HG03039 (cell line): ENCODE measurements at regions not wholly inside any gene's neighbourhood (a gene's known extent, or its start where the extent isn't known, plus 50 kb on each side); places are given as distances from the start of the nearest gene placed in this dataset.

Experiments
- ATAC-seq: cut with Tn5 transposase; IDR thresholded peaks from one replicate; pipeline ENCODE4 v1.9.1; 2021; ENCODE audit warnings: mild to moderate bottlenecking, moderate library complexity; ENCODE audit not compliant: unreplicated experiment

DNA sequence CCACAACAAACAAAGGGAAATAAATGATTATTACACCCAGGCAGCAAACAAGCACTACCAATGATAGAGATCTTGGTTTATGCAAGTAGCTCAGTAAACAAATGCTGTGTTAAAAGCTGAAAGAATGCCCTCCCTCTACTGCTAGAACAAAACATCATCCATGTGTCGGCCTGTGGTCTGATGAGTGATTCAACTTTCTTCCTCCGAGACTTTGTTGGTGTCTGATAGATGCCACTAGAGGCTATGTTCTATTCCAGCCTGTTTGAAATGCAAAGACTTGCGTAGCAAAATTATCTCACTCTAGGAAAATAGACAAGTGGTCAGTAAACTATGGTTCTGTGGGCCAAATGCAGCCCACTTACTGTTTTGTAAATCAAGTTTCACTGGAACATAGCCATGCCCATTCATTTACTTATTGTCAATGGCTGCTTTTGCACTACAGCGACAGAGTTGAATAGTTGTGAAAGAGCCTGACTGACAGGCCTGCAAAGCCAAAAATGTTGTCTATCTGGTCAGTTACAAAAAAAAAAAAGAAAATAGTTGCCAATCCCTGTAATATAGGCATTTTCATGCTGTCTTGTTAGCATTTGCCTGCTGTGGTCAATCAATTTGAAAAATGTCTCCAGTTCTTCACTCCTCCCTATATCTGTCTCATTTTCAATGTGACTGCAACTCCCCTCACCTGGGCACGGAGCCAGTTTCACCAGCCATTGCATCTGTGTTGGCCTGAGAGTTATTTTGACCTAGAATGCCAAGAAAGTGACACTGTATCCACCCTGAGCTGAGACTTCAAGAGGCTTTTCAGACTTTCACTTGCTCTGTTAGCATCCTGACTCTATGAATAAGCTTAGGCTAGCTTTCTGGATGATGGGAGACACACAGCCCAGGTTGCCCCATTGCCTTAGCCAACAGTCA, 544.6 kb upstream of the BTBD3 start:
- no peak for ATAC-seq

DNA sequence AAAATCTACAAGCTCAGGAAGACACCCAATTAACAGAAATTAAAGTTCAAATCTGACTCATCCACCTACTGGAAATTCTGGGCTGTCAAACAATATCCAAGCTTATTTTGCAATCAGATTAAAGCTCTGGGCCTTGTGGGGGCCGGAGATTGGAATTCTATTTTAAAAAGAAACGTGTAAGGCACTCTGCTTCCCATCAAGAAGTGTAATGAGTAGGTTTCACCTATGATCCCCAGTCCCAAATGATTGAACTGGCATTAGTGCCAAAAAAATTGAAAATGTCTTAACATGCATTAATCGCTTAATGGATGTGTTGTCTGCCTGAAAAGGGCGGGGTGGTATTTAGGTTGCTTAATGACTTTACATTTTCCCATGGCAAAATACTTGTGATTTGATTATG, 542.4 kb upstream of the BTBD3 start:
- ATAC-seq, result no peak

DNA sequence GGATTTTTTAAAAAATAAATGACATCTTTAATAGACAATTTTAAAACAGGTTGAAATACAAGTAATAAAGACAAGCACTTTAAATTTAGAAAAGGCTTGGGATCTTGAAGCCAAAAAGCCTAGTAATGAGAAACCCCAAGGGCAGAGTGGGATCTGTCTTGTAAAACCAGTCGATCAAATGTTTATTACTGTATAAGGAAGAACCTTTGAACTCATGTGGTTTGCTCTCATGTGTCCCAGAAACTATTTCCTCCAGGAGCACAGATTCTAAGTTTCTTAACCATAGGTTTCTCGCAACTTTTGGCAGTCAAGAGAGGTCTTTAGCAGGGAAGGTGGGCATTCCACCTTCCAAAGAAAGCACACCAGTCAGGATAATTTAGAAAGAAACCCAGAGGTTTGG, 541.7 kb upstream of the BTBD3 start:
- ATAC-seq, result no peak

DNA sequence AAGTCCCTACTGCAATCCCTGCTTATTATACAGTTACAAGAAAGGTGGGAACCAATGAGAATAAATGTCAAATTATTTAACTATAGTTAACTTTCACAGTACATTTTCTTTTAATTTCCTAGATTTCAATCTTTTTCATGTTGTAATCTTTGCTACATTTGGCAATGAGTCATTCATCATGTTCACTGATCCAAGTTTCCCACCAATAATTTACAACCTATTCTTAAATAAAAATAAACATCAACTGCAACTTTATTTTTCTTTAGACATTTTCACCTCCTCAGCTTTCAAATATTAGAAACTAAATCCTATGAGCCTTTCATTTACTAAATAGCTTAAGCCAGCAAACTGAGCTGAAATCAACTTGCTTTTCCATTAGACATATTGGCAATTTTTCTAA, 541.3 kb upstream of the BTBD3 start:
- no peak for ATAC-seq

DNA sequence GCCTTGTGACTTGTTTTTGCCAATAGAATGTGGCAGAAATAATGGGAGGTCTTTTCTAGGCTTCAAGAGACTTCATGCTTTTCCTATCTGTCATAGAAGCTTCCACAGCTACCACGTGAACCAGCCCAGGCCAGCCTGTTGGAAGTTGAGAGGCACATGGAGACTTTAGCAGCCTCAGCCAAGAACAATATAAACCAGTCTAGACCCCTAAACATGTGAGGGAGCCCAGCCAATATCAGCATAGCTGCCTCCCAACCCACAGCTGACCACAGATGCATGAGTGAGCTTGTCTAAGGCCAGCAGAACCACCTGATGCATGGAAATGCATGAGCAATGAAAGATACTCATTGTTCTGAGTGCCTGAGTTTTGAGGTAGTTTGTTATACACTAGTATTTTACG, 540.7 kb upstream of the BTBD3 start:
- ATAC-seq, result no peak

DNA sequence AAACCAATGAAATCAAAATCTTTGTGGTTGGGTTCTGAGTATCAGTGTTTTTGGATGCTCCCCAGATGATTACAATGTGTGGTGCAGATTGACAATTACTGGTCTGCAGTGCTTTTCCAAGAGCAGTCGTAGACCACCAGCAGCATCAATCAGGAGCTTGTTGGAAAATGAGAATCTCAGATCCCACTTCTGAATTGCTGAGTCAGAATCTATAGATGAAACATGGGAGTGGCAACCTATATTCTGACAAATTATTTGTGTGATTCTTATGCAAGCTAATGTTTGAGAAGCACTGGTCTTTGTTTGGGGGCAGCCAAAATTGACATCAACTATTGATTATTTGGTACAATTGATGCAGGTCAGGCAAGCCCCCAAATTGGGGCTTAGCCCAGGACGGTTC, 539.9 kb upstream of the BTBD3 start:
- ATAC-seq, result no peak

DNA sequence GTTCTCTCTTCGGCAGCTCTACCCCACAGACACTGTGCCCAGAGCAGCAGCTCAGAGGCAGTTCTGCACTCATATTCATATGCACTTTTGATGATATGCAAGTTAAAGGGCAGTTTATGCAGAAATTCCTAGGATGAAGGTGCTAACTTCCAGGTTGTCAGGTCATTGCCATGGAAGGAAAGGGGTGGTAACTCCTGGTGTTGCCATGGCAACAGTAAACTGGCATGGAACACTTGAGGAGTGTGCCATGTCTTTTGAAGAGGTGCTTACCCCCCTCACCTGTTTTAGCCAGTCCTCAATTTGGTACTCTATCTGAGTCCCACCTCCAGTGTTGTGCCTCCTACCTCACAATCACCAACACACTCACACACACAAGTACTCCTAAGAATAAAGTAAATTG, 539.4 kb upstream of the BTBD3 start:
- ATAC-seq, result no peak

DNA sequence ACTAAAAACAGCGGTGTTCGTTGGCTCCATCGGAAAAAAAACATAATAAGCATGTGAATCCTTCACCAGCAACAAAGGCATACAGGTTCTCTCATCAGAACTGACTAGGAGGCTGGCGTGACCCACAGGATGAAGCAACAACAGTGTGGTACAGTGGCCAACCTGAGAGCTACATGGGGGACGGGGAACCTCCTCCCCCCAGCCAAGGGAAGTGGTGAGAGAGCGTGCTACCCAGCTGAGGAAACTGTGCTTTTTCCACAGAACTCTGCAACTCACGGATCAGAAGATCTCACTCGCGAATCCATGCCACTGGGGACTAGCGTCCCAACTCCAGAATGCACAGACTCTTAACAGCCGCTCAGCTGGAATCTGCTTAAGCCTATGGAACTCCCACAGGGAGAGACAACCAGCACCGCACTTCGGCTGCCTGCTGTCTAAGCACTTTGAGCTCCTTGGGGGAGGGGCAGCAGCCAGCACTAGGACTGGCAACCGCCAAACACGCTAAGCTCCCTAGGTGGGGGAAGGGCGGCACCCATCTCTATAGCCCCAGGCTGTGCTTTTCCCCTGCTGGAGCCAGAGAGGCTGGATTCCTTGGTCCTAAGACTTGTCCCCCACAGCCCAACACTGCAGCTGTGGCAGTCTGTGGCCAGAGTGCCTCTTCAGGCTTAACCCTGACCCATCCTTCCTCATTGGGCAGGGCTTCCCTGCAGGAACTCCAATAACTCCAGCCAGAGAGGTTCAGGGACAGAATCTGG, 538.3 kb upstream of the BTBD3 start:
- ATAC-seq, result no peak

DNA sequence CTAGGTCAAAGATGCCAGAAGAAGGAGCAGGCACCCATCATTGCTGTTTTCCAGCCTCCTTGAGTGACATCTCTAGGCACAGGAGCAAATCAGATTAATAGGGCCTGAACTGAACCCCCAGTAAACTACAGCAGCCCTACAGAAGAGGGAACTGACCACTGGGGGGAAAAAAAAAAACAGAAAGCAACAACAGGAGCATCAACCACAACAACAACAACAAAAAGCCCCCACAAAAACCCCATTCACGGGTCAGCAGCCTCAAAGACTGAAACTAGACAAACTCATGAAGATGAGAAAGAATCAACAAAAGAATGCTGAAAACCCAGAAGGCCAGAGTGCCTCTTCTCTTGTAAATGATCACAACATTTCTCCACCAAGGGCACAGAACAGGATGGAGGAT, 537.4 kb upstream of the BTBD3 start:
- no peak for ATAC-seq

DNA sequence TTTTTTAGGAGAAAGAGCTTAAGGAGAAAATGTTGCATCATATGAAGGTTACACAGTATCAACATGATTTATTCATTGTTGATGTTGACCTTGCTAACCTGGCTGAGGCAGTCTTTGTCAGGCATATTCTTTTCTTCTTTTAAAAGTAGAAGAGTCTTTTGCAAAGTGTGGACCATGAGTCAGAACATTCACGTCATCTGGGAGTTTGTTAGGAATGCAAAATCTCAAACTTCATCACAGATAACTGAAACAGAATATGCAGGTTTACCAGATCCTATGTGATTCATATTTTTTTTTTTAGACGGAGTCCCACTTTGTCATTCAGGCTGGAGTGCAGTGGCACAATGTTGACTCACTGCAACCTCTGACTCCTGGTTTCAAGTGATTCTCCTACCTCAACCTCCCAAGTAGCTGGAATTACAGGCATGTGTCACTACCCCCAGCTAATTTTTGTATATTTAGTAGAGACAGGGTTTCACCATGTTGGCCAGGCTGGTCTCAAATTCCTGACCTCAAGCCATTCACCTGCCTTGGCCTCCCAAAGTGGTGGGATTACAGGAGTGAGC, 530.4 kb upstream of the BTBD3 start:
- no peak for ATAC-seq

DNA sequence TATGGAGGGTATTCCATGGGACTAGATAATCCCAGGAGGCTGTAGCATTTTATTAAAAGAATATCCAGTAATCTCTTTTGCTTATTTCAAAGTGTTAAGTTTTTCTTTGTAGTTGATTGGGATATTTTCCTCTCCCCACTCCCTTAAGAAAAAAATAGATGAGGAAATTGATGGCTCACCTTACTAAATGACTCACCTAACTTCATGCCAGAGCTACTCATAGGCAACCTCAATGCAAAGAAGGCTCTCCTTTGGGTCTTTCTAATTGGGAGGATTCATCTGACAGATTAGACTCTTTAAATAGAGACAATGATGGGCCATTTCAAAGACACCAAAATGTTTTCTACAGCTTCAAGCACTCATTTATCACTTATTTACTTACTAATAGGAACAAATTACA, 528.5 kb upstream of the BTBD3 start:
- ATAC-seq, result no peak

DNA sequence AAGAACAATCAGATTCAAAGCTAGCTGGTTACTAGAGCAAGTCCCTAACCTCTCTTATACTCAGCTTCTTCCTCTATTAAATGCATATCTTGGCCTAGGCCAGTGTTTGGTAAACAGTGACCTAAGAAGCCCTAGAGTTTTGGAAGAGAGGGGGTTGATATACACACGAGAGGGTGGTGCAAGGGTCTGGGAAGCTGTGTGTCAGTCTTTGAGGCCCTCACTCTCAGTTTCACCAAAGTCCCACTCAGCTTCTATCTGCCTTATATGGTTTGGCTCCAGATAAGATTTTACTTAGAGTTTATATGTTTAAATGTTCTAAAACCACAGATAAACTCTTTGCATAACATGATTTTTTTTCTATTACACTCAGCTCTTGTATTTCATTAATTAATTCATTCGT, 526.1 kb upstream of the BTBD3 start:
- no peak for ATAC-seq

DNA sequence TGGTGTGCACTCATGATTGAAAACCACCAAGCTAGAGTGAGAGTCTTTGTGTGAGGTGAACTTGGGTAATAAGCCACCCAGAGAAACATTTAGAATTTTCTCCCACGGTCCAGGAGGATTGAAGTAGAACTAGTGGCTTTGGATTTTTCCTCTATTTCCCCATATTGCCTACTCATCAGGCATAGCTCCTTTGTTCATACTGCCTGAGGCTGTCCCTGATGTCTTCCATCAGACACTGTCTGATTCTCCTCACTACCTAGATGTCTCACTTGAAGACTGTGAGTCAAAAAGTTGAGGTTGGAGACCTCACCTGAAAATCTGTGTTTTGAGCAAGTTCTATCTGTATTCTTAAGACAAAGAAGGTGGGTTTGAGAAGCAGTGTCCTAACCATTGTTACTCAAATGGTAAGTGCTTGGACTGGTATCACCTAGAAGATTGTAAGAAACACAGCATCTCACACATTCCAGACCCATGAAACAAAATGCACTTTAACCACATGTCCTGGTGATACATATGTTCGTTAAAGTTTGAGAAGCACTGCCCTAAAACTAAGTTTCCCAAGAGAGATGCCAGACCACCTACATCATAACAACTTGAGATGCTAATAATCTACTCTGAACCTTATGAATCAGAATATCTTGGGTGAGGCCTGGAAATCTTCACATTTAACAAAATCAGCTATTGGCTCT, 523.4 kb upstream of the BTBD3 start:
- ATAC-seq, result no peak

DNA sequence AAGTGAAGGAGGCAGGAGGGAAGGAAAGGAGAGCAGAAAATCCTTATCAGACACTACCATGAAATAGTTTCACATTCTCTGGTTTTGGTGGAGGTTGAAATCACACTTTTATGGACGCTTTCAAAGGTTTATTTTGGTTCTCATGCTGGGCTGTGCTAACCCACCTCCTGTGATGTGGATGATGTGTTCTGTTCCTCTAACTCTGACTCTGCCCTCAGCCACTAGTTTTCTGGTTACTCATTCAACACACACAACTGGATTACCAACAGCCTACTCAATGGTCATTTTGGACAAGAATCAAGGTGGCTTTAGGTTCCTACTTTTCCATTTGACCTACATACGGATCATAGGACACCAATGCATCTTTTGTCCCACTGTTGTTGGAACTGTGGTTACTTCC, 522.1 kb upstream of the BTBD3 start:
- no peak for ATAC-seq

DNA sequence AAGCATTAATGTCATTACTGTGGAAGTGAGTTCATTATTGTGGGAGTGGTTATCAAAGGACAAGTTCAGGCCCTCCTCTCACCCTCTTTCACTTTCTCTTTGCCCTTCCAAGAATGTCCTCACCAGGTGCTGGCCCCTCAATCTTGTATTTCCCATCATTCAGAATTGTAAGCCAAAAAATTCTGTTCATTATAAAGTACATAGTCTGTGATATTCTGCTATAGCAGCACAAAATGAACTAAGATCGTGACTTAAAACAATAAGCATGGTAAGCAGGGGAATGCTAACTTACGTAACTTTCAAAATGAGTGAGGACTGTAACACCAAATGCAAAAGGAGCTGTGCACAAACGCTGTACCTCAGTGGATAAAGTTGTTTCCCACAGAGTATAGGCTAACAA, 515.7 kb upstream of the BTBD3 start:
- no peak for ATAC-seq

DNA sequence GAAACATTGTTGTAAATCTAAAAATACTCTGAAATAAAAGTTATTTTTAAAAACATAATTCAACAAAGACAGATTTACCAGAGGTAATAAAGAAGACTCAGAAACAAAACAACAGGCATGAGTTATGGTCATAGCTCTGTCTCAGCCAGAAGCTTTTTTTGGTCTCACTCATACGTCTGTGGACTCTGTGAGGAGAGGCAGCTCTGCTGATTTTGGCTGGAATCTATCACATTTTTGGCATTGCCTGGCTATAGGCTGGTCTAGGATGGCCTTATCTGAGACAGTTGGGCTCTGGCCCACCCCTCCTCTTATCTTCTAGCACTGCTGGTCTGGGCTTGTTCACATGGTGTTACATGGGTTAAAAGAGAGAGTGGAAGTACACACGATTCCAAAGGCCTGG, 514.0 kb upstream of the BTBD3 start:
- no peak for ATAC-seq

DNA sequence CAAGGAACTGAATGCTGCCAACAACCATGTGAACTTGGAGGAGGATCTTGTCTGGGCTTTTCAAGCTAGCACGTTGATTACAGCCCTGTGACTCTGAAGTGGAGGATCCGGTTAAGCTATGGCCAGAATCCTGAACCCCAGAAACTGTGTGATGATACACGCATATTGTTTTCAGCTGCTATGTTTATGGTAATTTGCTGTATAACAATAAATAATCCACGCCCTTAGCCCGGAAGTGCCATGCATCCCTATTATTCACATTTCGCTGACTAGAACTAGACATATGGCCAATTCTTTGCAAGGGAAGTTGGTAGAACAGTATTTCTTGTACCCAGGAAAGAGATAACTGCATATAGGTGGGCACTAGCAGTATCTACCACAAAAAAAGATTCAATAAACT, 510.8 kb upstream of the BTBD3 start:
- ATAC-seq, result no peak

DNA sequence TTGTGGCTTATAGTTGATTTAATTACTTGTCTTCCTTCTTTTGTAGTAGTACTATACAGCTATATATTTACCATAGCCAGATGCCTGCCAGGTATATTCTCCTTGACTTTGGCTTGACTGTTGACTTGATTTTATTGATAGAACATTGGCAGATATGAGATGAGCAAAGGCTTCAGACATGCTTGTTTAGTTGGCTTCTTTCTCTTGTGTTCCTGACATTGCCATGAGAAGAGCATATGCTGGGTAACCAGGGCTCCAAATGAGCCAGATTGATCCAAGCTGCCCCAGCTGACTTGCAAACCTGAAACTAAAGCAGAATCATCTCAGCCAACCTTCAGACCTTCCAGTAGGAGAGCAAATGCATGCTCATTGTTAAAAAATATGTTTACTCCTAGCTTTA, 508.1 kb upstream of the BTBD3 start:
- ATAC-seq, result no peak

DNA sequence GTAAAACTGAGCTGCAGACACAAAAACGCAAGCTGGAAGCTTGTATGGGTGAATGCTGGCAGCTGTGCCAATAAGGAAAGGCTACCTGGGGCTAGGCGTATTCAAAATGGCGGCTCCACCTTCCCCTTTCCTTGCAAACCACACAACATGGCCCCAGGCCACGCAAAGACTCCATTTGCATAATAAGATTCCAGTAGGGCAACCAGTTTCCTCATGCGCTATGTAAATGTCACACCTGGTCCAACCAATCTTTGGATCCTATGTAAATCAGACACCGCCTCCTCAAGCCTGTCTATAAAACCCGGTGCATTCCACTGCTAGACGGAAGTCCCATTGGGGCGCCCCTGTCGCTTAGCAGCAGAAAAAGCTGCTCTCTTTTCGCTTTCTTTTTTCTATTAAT, 505.9 kb upstream of the BTBD3 start:
- no peak for ATAC-seq

DNA sequence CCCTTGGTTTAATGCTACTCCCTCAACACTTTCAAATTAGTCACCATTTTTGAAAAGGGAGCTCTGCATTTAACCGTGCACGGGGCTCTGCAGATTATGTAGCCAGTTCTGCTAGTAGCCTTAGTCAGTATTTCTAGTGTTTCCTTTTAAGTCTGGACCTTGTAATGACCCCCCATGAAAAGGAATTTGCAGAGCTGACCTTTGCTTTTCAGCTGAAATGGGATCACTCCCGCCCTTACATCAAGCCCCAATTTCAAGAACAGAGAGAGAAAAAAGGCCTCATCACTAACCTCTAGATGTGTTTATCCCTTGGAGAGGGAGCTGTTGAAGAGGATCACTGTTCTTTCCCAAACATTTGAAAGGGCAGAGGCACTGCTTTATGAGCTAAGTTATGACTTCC, 490.7 kb upstream of the BTBD3 start:
- ATAC-seq, result no peak

DNA sequence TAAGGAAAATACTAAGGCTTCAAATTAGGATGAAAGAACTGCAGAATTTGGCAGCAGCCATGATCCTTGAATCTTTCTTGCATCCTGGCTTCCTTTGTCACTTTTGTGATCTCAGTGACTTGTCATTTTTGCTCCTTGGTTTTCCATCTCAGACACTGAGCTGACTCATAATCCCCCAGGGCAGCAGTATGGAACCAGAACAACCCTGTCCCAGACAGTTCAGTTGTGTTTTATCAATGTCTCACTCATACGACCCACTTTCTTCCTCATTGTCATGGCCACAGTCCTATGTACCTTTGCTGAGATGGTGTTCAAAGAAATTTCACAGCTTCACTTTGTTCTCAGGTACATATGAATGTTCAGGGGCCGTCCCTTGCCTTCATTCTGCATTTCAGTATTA, 488.5 kb upstream of the BTBD3 start:
- ATAC-seq, result no peak
